NCI-H1436 treated with DMSO at 0.1 percent for 48 hours (cell line): ENCODE measurements at regions not wholly inside any gene's neighbourhood (a gene's known extent, or its start where the extent isn't known, plus 50 kb on each side); places are given as distances from the start of the nearest gene placed in this dataset.

Experiments
- DNase-seq: peaks from one replicate; lab custom pipeline; 2025; lab: John Stamatoyannopoulos, UW

DNA sequence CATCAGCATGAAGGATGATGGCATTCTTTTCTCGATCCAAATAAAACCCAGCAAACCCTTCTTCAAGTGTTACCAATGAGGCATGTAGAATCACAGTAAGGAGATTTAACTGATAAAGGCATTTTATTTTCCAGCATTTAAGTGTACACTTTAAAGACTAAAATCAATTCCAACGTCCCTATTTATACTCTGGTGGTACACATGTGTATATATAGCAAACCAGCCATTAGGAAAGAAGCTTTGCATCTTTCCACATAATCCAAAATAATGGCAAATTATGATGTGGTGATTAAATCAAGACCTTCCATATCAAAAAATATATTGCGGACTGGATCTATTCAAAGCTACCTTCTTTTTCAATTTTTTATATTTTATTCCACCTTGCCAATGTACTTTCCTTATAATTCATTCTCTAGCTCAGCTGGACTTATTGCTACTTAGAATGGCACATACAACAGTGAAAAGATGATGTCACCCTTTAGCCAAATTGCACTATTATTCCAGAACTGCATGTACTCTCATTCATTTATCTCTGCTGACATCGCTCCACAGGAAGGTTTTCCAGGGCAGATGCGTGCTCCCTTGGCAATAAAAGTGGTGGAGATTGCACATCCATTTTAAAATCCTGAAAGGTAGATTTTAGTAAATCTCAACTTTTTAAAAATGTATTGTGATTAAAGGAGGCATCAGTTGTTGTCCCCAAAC, 63.3 kb upstream of the SLC30A5 start:
- no peak for DNase-seq

DNA sequence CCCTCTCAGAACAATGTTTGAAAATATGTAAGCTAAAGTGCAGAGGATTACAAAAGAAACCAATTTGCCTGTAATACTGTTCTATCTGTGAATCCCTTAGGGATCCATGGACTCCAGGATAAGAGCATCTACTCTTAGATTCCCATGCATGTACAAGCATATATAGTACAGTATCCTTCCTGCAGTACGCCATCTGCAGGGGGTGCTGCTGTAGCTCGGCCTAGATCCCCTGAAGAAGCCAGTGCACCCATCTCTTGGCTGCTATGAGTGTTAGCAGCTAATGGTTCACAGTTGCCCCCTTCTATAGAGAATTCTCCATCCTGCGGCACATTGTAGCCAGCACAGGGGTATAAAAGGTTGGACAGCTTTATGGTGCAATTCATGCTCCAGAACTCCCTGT, 61.8 kb upstream of the SLC30A5 start:
- DNase-seq, result no peak

DNA sequence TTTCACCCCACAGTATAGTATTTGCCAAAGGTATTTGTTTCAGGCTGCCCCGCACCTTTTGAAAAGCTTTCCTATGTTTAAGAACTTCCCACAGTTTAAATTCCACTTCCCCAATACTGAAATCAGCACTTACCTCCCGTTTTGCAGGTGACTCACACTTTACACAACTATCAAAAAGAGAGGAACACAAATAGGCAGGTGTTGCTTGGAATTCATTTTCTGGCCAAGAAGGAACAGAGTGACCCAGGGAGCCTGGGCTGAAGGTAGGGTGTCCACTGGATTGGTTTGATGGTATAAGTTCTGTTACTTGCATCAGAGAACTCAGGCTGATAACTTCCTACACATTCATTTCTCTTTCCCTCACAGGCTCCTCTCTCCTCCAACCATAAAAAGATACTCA, 60.1 kb upstream of the SLC30A5 start:
- no peak for DNase-seq

DNA sequence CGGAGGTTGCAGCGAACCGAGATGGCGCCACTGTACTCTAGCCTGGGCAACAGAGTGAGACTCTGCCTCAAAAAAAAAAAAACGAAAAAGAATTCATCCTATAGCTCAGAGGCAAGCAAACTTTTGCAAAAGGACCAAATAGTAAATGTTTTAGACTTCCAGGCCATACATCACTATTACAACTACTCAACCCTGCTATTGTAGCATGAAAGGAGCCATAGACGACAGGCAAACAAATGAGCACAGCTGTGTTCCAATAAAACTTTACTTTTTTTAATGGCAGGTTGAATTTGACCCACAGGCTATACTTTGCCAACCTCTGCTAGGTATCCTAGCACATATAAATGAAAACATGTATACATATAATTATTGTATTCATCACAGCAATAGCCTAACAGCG, 58.9 kb upstream of the SLC30A5 start:
- no peak for DNase-seq

DNA sequence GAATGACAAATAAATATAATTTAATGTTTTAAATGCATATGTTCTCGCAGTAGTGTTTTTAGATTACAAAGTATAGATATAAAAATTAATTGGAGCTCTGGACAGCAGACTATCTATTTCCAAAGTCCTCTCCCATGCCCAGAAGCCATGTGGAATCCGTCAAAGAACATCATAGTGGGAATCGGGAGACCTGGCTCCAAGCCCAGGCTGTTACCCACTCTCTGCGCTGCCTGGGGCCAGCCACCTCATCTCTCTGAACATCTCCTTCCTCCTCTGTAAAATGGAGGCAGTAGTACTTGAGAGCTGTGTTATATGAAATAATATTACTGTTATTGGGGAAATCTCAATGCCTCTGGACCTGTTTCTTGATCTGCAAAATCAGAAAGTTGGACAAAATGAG, 58.1 kb upstream of the SLC30A5 start:
- DNase-seq, result no peak

DNA sequence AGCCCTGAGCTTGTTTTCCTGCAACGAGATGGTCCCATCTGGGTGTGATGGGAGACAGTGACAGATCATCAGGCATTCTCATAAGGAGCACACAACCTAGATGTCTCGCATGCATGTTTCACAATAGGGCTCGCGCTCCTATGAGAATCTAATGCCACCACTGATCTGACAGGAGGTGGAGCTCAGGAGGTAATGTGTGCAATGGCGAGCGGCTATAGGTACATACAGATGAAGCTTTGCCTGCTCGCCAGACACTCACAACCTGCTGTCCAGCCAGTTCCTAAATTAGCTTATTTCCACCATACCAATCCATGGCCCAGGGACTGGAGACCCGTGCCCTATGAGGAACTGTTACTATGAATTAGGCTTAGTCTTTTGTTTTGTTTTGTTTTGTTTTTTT, 55.3 kb upstream of the SLC30A5 start:
- DNase-seq, result no peak

DNA sequence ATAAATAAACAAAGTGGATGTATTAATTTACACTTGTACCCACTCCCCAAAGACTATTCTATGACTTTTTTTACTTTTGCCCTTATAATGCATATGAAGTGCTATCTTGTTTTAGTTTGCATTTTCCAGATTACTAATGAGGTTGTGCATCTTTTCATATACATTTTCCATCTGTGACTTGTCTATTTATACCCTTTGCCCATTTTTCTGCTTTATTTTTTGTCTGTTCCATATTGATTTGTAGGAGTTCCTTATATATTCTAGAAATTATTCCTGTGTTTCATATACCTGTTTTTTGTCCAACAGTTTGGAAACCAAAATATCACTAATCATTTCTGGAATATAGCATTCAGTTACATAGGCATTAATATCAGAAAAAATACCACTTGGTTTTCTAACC, 54.0 kb upstream of the SLC30A5 start:
- no peak for DNase-seq

DNA sequence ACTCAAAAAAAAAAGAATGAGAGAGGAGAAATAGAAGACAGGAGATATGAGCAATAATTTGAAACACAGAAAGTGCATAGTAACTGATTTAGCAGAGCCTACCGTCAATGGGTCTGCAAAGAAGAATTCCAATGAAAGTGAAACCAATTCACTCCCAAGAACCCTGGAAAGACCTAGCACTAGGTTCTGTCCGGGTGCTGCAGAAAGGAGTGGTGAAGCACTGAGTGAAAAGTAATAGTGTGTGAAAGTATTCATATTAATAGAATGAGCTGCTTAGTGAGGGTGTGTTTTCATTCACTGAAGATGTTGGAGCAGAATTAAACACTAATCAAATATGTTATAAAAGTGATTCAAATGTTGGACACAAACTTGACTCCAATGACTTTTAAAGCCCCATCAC, 51.3 kb upstream of the SLC30A5 start:
- DNase-seq, result no peak

DNA sequence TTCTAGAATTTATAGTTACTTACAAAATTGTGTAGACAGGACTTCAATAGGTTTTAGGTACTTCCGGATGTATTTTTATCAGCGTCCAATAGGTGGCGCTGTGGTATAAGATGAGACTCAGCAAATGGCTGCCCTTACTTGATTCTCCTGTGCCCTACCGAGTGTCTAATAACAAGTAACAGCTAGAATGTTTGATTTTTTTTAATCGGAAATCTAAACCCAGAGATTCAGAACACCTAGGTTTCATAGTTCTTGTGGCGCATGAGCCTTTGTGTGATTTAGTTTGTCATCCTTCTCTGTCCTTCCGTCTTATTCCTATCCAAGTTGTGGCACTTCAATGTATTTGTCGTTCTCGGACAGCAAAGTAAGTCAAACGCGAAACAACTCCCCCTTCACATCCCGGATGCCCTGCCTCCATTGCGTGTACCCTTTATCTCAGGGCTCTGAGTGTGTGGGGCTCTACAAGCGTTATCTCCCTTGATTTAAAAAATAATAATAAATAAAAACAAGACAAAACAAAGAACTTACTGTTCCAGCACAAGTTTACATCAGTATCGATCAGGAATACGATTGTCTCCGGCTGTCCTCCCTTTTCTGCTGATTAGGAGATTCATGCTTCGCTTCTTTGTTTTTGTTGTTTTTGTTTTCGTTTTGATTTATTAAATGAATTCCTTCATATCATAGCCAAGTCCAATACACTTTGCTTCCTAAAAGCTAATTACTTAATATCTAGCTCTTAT, 50.7 kb upstream of the SLC30A5 start:
- peak; percentile 74 for DNase-seq

DNA sequence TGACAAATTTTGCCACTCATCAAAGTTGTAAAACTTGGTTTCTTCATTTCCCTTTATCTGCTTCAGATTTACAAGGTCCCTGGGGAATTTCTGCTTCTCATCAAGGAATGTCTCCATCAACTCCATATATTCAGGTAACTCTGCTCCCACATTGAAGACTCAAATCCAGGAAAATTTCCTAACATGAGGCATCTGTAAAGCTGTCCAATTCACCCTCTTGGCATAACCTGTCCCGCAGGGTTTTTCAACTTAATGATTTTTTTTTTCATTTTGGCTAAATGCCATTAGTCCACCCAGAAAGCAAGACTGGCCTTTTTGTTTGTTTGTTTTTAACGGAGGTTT, 50.2 kb upstream of the SLC30A5 start:
- DNase-seq, result no peak
